Stimulated activated naive CD8-positive, alpha-beta T cell treated with anti-CD3 and anti-CD28 coated beads, Interleukin-15, Interleukin-2, amounts not matched to agents 100 ng/mL and 50 ng/mL, for 24 hours (primary cell): ENCODE measurements at regions not wholly inside any gene's neighbourhood (a gene's known extent, or its start where the extent isn't known, plus 50 kb on each side); places are given as distances from the start of the nearest gene placed in this dataset.
"Not testable (repeated sequence)": the region's sequence is repeated elsewhere in the genome, so short reads cannot be mapped to it uniquely, and the experiment has no call there.

ENCODE experiments used
- H3K27ac Mint-ChIP-seq: one replicate; pipeline ENCODE4 v1.8.0; 2021; ENCODE audit warnings: mild to moderate bottlenecking, mixed read lengths
- H3K27me3 Mint-ChIP-seq: one replicate; pipeline ENCODE4 v1.8.0; 2021; ENCODE audit warnings: mixed read lengths
- H3K36me3 Mint-ChIP-seq: one replicate; pipeline ENCODE4 v1.8.0; 2021; ENCODE audit warnings: low read depth, mixed read lengths
- H3K4me1 Mint-ChIP-seq: one replicate; pipeline ENCODE4 v1.8.0; 2021; ENCODE audit warnings: low read depth, mixed read lengths
- H3K4me3 Mint-ChIP-seq: one replicate; pipeline ENCODE4 v1.8.0; 2021; ENCODE audit warnings: mild to moderate bottlenecking, mixed read lengths
- H3K9me3 Mint-ChIP-seq: one replicate; pipeline ENCODE4 v1.8.0; 2021; ENCODE audit warnings: mixed read lengths

- H3K4me1 Mint-ChIP-seq = peaks cover 8% of the 10 kb centered on the region
- no peaks in the 10 kb centered on the region for H3K9me3 Mint-ChIP-seq
- H3K4me3 Mint-ChIP-seq = no peak overlapping the region
- H3K27ac Mint-ChIP-seq = no peak overlapping the region
- H3K27me3 Mint-ChIP-seq = peaks cover 15% of the 10 kb centered on the region
- no peaks in the 10 kb centered on the region for H3K36me3 Mint-ChIP-seq
These were observed 117.0 kb upstream of the LSM6 start for GRCh38 chr4:146058531-146058930.

- Mint-ChIP-seq H3K9me3 (no peaks in the 10 kb centered on the region), H3K27me3 (peaks cover 3% of the 10 kb centered on the region), H3K4me1 (no peaks in the 10 kb centered on the region), H3K27ac (no peak overlapping the region), H3K36me3 (no peaks in the 10 kb centered on the region), H3K4me3 (no peak overlapping the region)
These were observed 116.1 kb upstream of the ZNF827 start for GRCh38 chr4:146054676-146055075.

DNA sequence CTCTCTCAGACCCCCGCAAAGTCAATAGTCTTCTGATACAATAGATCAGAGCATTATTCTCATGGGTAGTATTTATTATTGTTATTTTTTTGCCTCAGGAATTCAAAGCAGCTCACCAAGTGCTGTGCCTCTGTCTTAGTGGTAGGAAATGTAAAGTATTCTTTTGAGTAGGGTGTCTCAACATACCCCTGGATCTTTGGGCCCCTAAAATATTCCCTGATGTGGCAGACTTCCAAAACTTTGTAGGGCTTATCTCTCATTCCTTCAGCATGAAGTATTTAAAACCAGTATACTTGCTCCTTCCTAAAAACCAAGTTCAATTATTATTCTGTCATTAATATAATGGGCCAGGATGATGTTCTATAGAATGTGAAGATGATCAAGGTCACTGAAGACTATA lies 115.3 kb upstream of the ZNF827 start:
- Mint-ChIP-seq H3K36me3 (no peaks in the 10 kb centered on the region), H3K27ac (no peak overlapping the region)

GRCh38 chr4:146051728-146052391 lies 113.2 kb upstream of the ZNF827 start:
- Mint-ChIP-seq H3K36me3 (no peaks in the 10 kb centered on the region), H3K27ac (no peak overlapping the region), H3K27me3 (peaks cover 13% of the 10 kb centered on the region), H3K9me3 (peaks cover 6% of the 10 kb centered on the region), H3K4me3 (no peak overlapping the region), H3K4me1 (peaks cover 5% of the 10 kb centered on the region)

More for the DNA sequence above, 115.3 kb upstream of the ZNF827 start:
- peaks cover 3% of the 10 kb centered on the region for H3K27me3 Mint-ChIP-seq
- H3K9me3 Mint-ChIP-seq = no peaks in the 10 kb centered on the region
- no peak overlapping the region for H3K4me3 Mint-ChIP-seq
- H3K4me1 Mint-ChIP-seq = no peaks in the 10 kb centered on the region

DNA sequence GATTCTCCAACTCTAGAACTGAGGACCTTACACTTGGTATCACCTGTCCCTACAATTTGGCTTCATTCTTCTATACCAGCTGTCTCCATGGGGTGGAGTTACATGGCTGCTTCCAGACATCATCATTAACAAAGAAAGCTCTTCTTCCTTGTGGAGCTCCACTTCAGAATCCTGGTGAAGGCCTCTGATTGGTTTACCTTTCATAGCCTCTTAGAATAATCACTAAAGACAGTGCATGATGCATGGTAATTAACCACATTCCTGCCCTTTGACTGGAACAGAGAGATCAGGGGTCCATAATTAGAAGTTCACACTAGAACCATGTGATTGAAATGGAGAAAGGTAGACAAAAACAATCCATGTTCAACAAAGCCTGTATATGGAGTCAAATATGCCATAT lies 112.6 kb upstream of the ZNF827 start:
- no peaks in the 10 kb centered on the region for H3K36me3 Mint-ChIP-seq
- no peak overlapping the region for H3K27ac Mint-ChIP-seq
- peaks cover 17% of the 10 kb centered on the region for H3K27me3 Mint-ChIP-seq
- H3K9me3 Mint-ChIP-seq = peaks cover 6% of the 10 kb centered on the region
- peaks cover 5% of the 10 kb centered on the region for H3K4me1 Mint-ChIP-seq
- H3K4me3 Mint-ChIP-seq = no peak overlapping the region

GRCh38 chr4:146049802-146050201 lies 111.2 kb upstream of the ZNF827 start:
- Mint-ChIP-seq H3K36me3 (no peaks in the 10 kb centered on the region), H3K9me3 (peaks cover 6% of the 10 kb centered on the region), H3K4me1 (peaks cover 5% of the 10 kb centered on the region)

DNA sequence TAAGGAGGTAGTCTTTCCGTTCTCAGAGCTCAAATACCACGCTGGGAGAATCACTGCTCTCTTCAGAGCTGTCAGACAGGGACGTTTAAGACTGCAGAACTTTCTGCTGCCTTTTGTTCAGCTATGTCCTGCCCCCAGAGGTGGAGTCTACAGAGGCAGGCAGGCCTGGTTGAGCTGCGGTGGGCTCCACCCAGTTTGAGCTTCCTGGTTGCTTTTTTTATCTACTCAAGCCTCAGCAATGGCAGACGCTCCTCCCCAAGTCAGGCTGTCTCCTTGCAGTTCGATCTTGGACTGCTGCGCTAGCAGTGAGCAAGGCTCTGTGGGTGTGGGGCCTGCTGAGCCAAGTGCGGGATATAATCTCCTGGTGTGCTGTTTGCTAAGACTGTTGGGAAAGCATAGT lies 109.1 kb upstream of the ZNF827 start:
- H3K27ac Mint-ChIP-seq, H3K4me3 Mint-ChIP-seq, H3K4me1 Mint-ChIP-seq, H3K36me3 Mint-ChIP-seq, H3K9me3 Mint-ChIP-seq: not testable (repeated sequence)
- H3K27me3 Mint-ChIP-seq = peaks cover 14% of the 10 kb centered on the region

More at GRCh38 chr4:146049802-146050201, 111.2 kb upstream of the ZNF827 start:
- Mint-ChIP-seq H3K27ac (no peak overlapping the region), H3K27me3 (peaks cover 14% of the 10 kb centered on the region), H3K4me3 (no peak overlapping the region)

- H3K4me1 Mint-ChIP-seq = no peaks in the 10 kb centered on the region
- H3K4me3 Mint-ChIP-seq = no peak overlapping the region
- no peaks in the 10 kb centered on the region for H3K36me3 Mint-ChIP-seq
- H3K9me3 Mint-ChIP-seq = no peaks in the 10 kb centered on the region
- H3K27ac Mint-ChIP-seq = no peak overlapping the region
- no peaks in the 10 kb centered on the region for H3K27me3 Mint-ChIP-seq
These were observed 102.7 kb upstream of the ZNF827 start for GRCh38 chr4:146041139-146042004.

GRCh38 chr4:146040623-146041022 lies 102.0 kb upstream of the ZNF827 start:
- no peaks in the 10 kb centered on the region for H3K27me3 Mint-ChIP-seq
- no peaks in the 10 kb centered on the region for H3K4me1 Mint-ChIP-seq
- H3K36me3 Mint-ChIP-seq = no peaks in the 10 kb centered on the region
- no peak overlapping the region for H3K4me3 Mint-ChIP-seq
- no peaks in the 10 kb centered on the region for H3K9me3 Mint-ChIP-seq
- no peak overlapping the region for H3K27ac Mint-ChIP-seq

DNA sequence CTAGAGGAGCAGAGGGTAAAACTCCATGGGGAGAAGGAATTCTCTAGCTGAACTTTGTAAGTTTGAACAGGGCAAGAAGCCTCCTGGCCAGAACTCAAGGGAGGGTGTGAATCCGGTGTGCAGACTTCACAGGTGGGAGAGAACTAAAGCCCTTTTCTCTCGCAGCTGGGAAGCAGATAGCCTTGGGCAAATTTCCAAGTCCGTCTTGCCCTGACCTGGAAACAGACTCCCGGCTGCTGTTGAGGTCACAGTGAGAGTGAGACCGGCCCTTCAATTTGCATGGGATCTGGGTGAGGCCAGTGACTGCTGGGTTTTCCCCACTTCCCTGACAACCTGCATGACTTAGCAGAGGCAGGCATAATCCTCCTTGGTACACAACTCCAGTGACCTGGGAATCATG lies 94.5 kb upstream of the ZNF827 start:
- Mint-ChIP-seq H3K27me3 (peaks cover 16% of the 10 kb centered on the region), H3K27ac (no peak overlapping the region), H3K4me3 (no peak overlapping the region), H3K9me3 (no peaks in the 10 kb centered on the region), H3K36me3 (no peaks in the 10 kb centered on the region), H3K4me1 (peaks cover 16% of the 10 kb centered on the region)

DNA sequence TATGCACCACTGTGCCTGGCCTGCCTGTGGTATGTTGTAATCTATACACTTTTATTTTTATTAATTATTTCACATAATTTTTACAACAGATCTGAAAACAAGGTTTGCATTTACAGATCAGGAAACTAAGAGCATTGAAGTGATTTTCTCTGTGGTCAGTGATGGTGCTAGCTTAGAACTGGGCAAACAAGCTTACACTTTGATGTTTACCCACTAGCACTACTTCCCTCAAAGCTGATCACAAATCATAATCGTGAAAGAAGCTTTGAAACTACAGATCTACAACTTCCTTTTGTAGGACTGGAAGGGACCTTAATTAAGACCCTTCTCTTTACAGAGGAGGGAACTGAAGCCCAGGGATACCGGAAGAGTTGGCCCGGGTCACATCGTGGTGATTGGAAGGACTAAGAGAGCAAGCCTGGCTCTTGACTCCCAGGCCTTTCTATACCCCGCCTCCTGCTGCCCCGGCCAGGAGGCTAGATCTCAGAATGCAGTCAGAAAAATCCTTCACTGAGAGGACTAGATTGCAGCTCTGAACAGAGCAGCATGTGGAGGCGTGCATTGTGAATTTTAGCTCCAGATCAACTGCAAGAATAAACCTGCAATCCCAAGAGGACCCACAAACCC lies 93.7 kb upstream of the ZNF827 start:
- Mint-ChIP-seq H3K36me3 (no peaks in the 10 kb centered on the region), H3K9me3 (no peaks in the 10 kb centered on the region), H3K27me3 (peaks cover 16% of the 10 kb centered on the region), H3K4me1 (peaks cover 16% of the 10 kb centered on the region), H3K4me3 (no peak overlapping the region), H3K27ac (no peak overlapping the region)

DNA sequence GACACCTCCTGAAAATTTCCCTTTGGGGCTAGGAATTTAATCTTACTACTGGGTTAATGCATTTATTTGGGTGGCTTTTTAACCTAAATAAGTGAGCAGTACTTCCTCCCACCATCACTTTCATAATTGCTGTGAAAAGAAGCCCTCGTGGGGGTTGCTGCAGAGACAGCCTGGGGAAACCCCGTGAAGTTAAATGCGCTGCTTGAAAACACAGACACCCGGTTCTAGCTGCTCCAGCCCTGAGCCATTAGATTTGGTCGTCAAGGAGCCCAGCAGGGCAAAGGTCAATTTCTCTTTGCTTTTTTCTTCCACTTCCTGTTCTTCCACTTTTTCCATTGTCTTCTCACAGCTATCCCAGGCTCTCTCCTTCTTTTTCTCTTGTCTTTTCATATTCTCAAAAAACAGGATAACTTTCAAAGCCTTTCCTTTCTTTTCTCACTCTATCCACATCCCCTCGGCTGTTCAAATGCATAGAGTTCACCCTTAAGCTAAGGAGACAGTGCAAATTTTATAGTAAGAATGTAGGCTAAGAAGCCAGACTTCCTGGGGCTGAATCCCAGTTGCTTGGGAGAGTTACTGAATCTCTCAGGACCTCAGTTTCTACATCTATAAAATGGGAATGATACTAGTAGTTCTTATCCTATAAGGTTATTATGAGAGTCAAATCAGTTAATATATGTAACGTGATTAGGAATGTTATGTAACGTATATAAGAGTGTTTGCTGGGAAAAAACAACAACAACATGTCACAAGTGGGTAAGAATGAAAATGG lies 91.5 kb upstream of the ZNF827 start:
- no peaks in the 10 kb centered on the region for H3K9me3 Mint-ChIP-seq
- H3K4me3 Mint-ChIP-seq = no peak overlapping the region
- H3K27ac Mint-ChIP-seq = no peak overlapping the region
- peaks cover 21% of the 10 kb centered on the region for H3K27me3 Mint-ChIP-seq
- no peaks in the 10 kb centered on the region for H3K36me3 Mint-ChIP-seq
- peaks cover 16% of the 10 kb centered on the region for H3K4me1 Mint-ChIP-seq

GRCh38 chr4:146029147-146029546 lies 90.5 kb upstream of the ZNF827 start:
- Mint-ChIP-seq H3K9me3 (no peaks in the 10 kb centered on the region), H3K36me3 (no peaks in the 10 kb centered on the region), H3K27ac (no peak overlapping the region), H3K4me3 (no peak overlapping the region), H3K27me3 (peaks cover 15% of the 10 kb centered on the region), H3K4me1 (peaks cover 16% of the 10 kb centered on the region)

GRCh38 chr4:146027761-146028160 lies 89.1 kb upstream of the ZNF827 start:
- Mint-ChIP-seq H3K27ac (no peak overlapping the region), H3K4me3 (no peak overlapping the region), H3K36me3 (no peaks in the 10 kb centered on the region), H3K9me3 (no peaks in the 10 kb centered on the region), H3K27me3 (peaks cover 5% of the 10 kb centered on the region), H3K4me1 (peaks cover 21% of the 10 kb centered on the region)
